Psoas muscle (tissue), 7 donors: ENCODE measurements at regions not wholly inside any gene's neighbourhood (a gene's known extent, or its start where the extent isn't known, plus 50 kb on each side); places are given as distances from the start of the nearest gene placed in this dataset.
"Not testable (repeated sequence)": the region's sequence is repeated elsewhere in the genome, so short reads cannot be mapped to it uniquely, and the experiment has no call there.

Source experiments
- ATAC-seq, 4 donors: fragments of 200-7000 bp; cut with Tn5 transposase; one replicate each; pipeline ENCODE4 v1.9.1; 2020; ENCODE audit warnings: moderate library complexity in 3 of 4, mild to moderate bottlenecking in 2 of 4
- DNase-seq, 2 donors: peaks; one replicate each; pipeline ENCODE4 v3.0.0-alpha.2; 2020
- H3K27ac ChIP-seq: fragments of 200-600 bp; one replicate; pipeline ENCODE4 v1.8.0; 2022
- H3K27me3 ChIP-seq, 3 donors: fragments of 200-600 bp in 1 of 3; one replicate each; pipeline versions ENCODE4 v1.6.1 to v1.8.0; 2013 to 2022; ENCODE audit warnings: low read length in 2 of 3, mild to moderate bottlenecking in 2 of 3, moderate library complexity in 1 of 3; ENCODE audit not compliant: insufficient read depth in 3 of 3
- H3K36me3 ChIP-seq, 2 donors: fragments of 200-600 bp in 1 of 2; one replicate each; pipeline versions ENCODE4 v1.6.1 to v1.8.0; 2013 to 2022; ENCODE audit warnings: low read depth in 1 of 2, mild to moderate bottlenecking in 1 of 2, moderate library complexity in 1 of 2; ENCODE audit not compliant: insufficient read depth in 1 of 2
- H3K4me1 ChIP-seq: fragments of 200-600 bp; one replicate; pipeline ENCODE4 v1.8.0; 2022
- H3K4me3 ChIP-seq: fragments of 200-600 bp; one replicate; pipeline ENCODE4 v1.8.0; 2022; ENCODE audit warnings: mild to moderate bottlenecking
- H3K9me3 ChIP-seq: fragments of 200-600 bp; one replicate; pipeline ENCODE4 v1.8.0; 2022
- CTCF ChIP-seq: fragments of 200-600 bp; IDR thresholded peaks from one replicate; pipeline ENCODE4 v1.8.0; 2022; ENCODE audit warnings: antibody characterized with exemption
- WGBS, 3 donors: extraction: QIAGEN DNeasy Blood & Tissue Kit; methylation state at CpG; one replicate each; pipeline versions ENCODE4 v1.1.6 to v1.1.7; 2013; 5-methylcytosine and 5-hydroxymethylcytosine counted together
- intact Hi-C, 2 donors: fragments of 100-400 bp; cut with DNase I; formaldehyde crosslinking; loops; one replicate each; pipeline versions ENCODE4 v1.11.0 to v1.14.2; 2022
- donor health status: healthy with polysubstance abuse.
- donor health status: DM: no; HTN: no; CAD: no; lungs with moderate emphysema.
- donor health status: Bipolar disorder and iron deficiency.
- donor health status: healthy.
- donor health status: DM: yes; HTN: yes; CAD: no.
- donor health status: DM: no; HTN: no; CAD: no.
- donor health status: DM: yes; HTN: yes; CAD: no.

GRCh38 chr7:90033850-90034249 lies 120.4 kb upstream of the STEAP1 start:
- TF ChIP-seq CTCF: no peak
- no peaks in the 10 kb centered on the region for H3K36me3 ChIP-seq
- WGBS, 3 donors: 72 to 79% (median 76%) methylated on average over 4 of the region's 4 CpGs
- H3K4me1 ChIP-seq: no peaks in the 10 kb centered on the region
- no peaks in the 10 kb centered on the region for H3K9me3 ChIP-seq
- no peak overlapping the region for H3K27ac ChIP-seq
- ATAC-seq: no peak
- no peak overlapping the region for H3K4me3 ChIP-seq
- no peak for DNase-seq
- intact Hi-C loops: no loop called here
- H3K27me3 ChIP-seq: no peaks in the 10 kb centered on the region

GRCh38 chr7:90053094-90053493 lies 101.2 kb upstream of the STEAP1 start:
- Histone ChIP-seq H3K4me1 (no peaks in the 10 kb centered on the region), H3K9me3 (no peaks in the 10 kb centered on the region), H3K4me3 (no peak overlapping the region), H3K27ac (no peak overlapping the region), H3K36me3 (no peaks in the 10 kb centered on the region), H3K27me3 (no peaks in the 10 kb centered on the region)
- no peak for TF ChIP-seq CTCF
- ATAC-seq: no peak
- 75 to 85% (median 84%) methylated on average over 3 of the region's 3 CpGs for WGBS, 3 donors
- no peak for DNase-seq
- intact Hi-C loops: no loop called here

GRCh38 chr7:90061077-90061476 lies 93.2 kb upstream of the STEAP1 start:
- Histone ChIP-seq H3K4me3 (no peak overlapping the region), H3K27ac (no peak overlapping the region), H3K36me3 (no peaks in the 10 kb centered on the region), H3K27me3 (no peaks in the 10 kb centered on the region), H3K4me1 (no peaks in the 10 kb centered on the region), H3K9me3 (no peaks in the 10 kb centered on the region)
- intact Hi-C loops: no loop called here
- no peak for TF ChIP-seq CTCF
- WGBS, 3 donors: 17 to 21% (median 20%) methylated on average over 2 of the region's 2 CpGs
- no peak for DNase-seq
- ATAC-seq: no peak

- Histone ChIP-seq H3K27me3 (no peaks in the 10 kb centered on the region), H3K27ac (no peak overlapping the region), H3K4me3 (no peak overlapping the region), H3K9me3 (no peaks in the 10 kb centered on the region), H3K36me3 (no peaks in the 10 kb centered on the region), H3K4me1 (no peaks in the 10 kb centered on the region)
- 81 to 82% (median 82%) methylated on average over 2 of the region's 2 CpGs for WGBS, 3 donors
- intact Hi-C loops: no loop called here
- no peak for TF ChIP-seq CTCF
- DNase-seq (no peak), ATAC-seq (no peak)
These were observed 89.9 kb upstream of the STEAP1 start for GRCh38 chr7:90064370-90064769.

GRCh38 chr7:90067171-90067570 lies 87.1 kb upstream of the STEAP1 start:
- Histone ChIP-seq H3K27ac (no peak overlapping the region), H3K9me3 (no peaks in the 10 kb centered on the region), H3K36me3 (no peaks in the 10 kb centered on the region), H3K4me1 (no peaks in the 10 kb centered on the region), H3K27me3 (no peaks in the 10 kb centered on the region), H3K4me3 (no peak overlapping the region)
- WGBS, 3 donors: 14 to 21% (median 20%) methylated on average over 5 of the region's 5 CpGs
- TF ChIP-seq CTCF: no peak
- DNase-seq: no peak
- intact Hi-C loops: no loop called here
- ATAC-seq: no peak

- H3K9me3 ChIP-seq, H3K36me3 ChIP-seq, intact Hi-C loops, DNase-seq, H3K27ac ChIP-seq, H3K4me1 ChIP-seq, H3K27me3 ChIP-seq, H3K4me3 ChIP-seq, ATAC-seq: not testable (repeated sequence)
- 51 to 54% (median 51%) methylated on average over 4 of the region's 4 CpGs for WGBS, 3 donors
These were observed 84.0 kb upstream of the STEAP1 start for GRCh38 chr7:90070238-90070637.
